Loucy (cell line): ENCODE measurements at regions not wholly inside any gene's neighbourhood (a gene's known extent, or its start where the extent isn't known, plus 50 kb on each side); places are given as distances from the start of the nearest gene placed in this dataset.

Experiments used
- H2AFZ ChIP-seq: fragments of 200-600 bp; sonication (generic); 2 replicates; pipeline ENCODE4 v1.6.0; 2016; ENCODE audit warnings: antibody characterized with exemption, mild to moderate bottlenecking, low read length, moderate library complexity
- H3F3A ChIP-seq: fragments of 200-600 bp; 2 replicates; pipeline ENCODE4 v1.6.0; 2016; ENCODE audit warnings: antibody characterized with exemption, low read depth, mild to moderate bottlenecking
- H3K27me3 ChIP-seq: fragments of 200-600 bp; sonication (generic); 2 replicates; pipeline ENCODE4 v1.6.1; 2014; ENCODE audit warnings: low read length, mild to moderate bottlenecking; ENCODE audit not compliant: insufficient read depth, poor library complexity, severe bottlenecking
- H3K36me3 ChIP-seq: fragments of 200-600 bp; sonication (generic); 2 replicates; pipeline ENCODE4 v1.6.1; 2016; ENCODE audit warnings: low read length; ENCODE audit not compliant: insufficient read depth
- H3K4me1 ChIP-seq: fragments of 200-600 bp; sonication (generic); 2 replicates; pipeline ENCODE4 v1.5.1; 2014; ENCODE audit warnings: low read length, mild to moderate bottlenecking; ENCODE audit not compliant: insufficient read depth, poor library complexity, severe bottlenecking
- H3K4me2 ChIP-seq: fragments of 200-600 bp; sonication (generic); 2 replicates; pipeline ENCODE4 v1.6.0; 2014; ENCODE audit warnings: antibody characterized with exemption, low read length, low read depth, mild to moderate bottlenecking; ENCODE audit not compliant: poor library complexity, severe bottlenecking
- H3K4me3 ChIP-seq: fragments of 200-600 bp; sonication (generic); 2 replicates; pipeline ENCODE4 v1.5.1; 2014; ENCODE audit warnings: low read length, mild to moderate bottlenecking, mixed read lengths; ENCODE audit not compliant: poor library complexity, severe bottlenecking
- H3K79me2 ChIP-seq: fragments of 200-600 bp; sonication (generic); 2 replicates; pipeline ENCODE4 v1.6.1; 2014; ENCODE audit warnings: low read length; ENCODE audit not compliant: insufficient read depth
- H3K9ac ChIP-seq: fragments of 200-600 bp; sonication (generic); 2 replicates; pipeline ENCODE4 v1.6.0; 2014; ENCODE audit warnings: mild to moderate bottlenecking, low read depth, low read length, moderate library complexity; ENCODE audit not compliant: poor library complexity, severe bottlenecking
- H3K9me2 ChIP-seq: fragments of 200-600 bp; sonication (generic); replicated peaks from 2 replicates; pipeline ENCODE4 v1.6.1; 2016; ENCODE audit warnings: low read depth, low read length, mixed read lengths
- H3K9me3 ChIP-seq: fragments of 200-600 bp; sonication (generic); 2 replicates; pipeline ENCODE4 v1.6.1; 2014; ENCODE audit warnings: mild to moderate bottlenecking, antibody characterized with exemption, low read length, low read depth; ENCODE audit not compliant: insufficient read depth
- H4K20me1 ChIP-seq: fragments of 200-600 bp; sonication (generic); 2 replicates; pipeline ENCODE4 v1.6.0; 2014; ENCODE audit warnings: antibody characterized with exemption, low read length, mild to moderate bottlenecking; ENCODE audit not compliant: insufficient read depth, poor library complexity, severe bottlenecking
- EZH2phosphoT487 ChIP-seq: fragments of 200-600 bp; IDR thresholded peaks from 2 replicates; pipeline ENCODE4 v1.6.1; 2018; ENCODE audit warnings: antibody characterized with exemption, mild to moderate bottlenecking, moderate library complexity, borderline replicate concordance
- TF ChIP-seq, protein P1 (sequence below): fragments of 200-600 bp; sonication (generic); conservative IDR thresholded peaks from 2 replicates; pipeline ENCODE4 v1.5.1; 2014; ENCODE audit warnings: mild to moderate bottlenecking, antibody characterized with exemption, low read length

DNA sequence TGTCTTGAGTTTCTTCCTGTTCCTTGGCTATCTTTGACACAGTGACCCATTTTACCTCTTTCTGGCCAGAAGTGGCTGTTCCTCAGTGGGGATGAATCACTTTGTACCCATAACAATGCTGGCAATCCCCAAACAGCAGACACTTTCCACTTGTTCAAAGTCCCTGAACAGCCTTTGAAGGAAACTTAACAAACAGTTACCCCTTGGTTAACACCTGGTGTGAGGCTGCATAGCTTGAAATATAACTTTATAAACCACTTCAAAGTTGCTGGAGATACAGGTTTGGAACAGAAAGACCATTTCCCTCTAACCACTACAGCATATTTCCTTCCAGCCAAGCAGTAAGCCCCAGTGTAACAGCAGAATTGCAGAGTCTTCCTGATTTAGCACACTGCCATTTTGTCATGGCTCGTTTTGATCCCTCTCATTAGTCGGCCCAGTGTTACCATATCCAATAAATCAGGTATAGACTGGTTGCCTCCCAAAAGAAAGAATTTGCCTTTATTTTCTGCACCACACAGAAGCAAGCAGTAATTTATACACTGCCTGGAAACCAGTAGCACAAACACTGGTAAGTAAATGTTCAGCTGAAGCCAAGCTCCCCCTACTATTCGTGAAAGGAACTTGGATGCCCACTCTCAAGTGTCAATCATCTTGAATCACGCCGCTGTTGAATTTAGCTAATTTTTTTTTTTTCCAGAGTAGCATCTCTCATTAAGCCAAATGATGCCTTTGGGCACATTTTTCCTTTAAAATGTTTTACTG, 225.9 kb downstream of the PIK3R1 start:
- Histone ChIP-seq H3K4me3 (peak overlapping the region; percentile 10), H3K27me3 (no peaks in the 10 kb centered on the region), H3K9ac (no peak overlapping the region), H4K20me1 (no peaks in the 10 kb centered on the region), H3K9me2 (no peaks in the 10 kb centered on the region), H3K36me3 (no peaks in the 10 kb centered on the region), H3F3A (no peaks in the 10 kb centered on the region), H3K4me2 (peak overlapping the region; percentile 51), H2AFZ (peak overlapping the region; percentile 80), H3K79me2 (no peaks in the 10 kb centered on the region), H3K9me3 (no peaks in the 10 kb centered on the region), H3K4me1 (peaks cover 33% of the 10 kb centered on the region)
- TF ChIP-seq EZH2phosphoT487 = no peak
- TF ChIP-seq, protein P1, sequence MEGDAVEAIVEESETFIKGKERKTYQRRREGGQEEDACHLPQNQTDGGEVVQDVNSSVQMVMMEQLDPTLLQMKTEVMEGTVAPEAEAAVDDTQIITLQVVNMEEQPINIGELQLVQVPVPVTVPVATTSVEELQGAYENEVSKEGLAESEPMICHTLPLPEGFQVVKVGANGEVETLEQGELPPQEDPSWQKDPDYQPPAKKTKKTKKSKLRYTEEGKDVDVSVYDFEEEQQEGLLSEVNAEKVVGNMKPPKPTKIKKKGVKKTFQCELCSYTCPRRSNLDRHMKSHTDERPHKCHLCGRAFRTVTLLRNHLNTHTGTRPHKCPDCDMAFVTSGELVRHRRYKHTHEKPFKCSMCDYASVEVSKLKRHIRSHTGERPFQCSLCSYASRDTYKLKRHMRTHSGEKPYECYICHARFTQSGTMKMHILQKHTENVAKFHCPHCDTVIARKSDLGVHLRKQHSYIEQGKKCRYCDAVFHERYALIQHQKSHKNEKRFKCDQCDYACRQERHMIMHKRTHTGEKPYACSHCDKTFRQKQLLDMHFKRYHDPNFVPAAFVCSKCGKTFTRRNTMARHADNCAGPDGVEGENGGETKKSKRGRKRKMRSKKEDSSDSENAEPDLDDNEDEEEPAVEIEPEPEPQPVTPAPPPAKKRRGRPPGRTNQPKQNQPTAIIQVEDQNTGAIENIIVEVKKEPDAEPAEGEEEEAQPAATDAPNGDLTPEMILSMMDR = no peak

DNA sequence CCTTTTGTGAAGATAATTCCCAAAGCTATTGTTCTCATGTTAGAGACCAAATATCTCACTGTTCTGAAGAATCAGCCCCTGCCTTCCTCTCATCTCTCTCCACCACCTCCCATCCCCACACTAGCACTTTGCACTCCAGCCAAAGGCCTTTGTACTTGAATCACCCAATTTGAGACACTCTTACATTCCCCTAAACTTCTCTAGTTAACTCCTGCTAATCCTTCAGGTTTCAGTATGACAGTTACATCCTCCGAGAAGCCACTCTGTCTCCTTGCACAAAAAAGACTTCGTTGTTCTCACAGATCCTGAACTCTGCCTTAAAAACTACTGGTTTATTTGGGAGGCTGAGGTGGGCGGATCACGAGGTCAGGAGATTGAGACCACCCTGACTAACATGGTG, 227.5 kb downstream of the PIK3R1 start:
- Histone ChIP-seq H3K9ac (no peak overlapping the region), H3K27me3 (no peaks in the 10 kb centered on the region), H3K36me3 (no peaks in the 10 kb centered on the region), H3K4me2 (no peak overlapping the region), H3K4me1 (peaks cover 33% of the 10 kb centered on the region), H3K4me3 (no peak overlapping the region), H3K9me2 (no peaks in the 10 kb centered on the region), H3K79me2 (no peaks in the 10 kb centered on the region), H3F3A (no peaks in the 10 kb centered on the region), H3K9me3 (no peaks in the 10 kb centered on the region), H2AFZ (no peak overlapping the region), H4K20me1 (no peaks in the 10 kb centered on the region)
- TF ChIP-seq, protein P1 = no peak
- no peak for TF ChIP-seq EZH2phosphoT487

DNA sequence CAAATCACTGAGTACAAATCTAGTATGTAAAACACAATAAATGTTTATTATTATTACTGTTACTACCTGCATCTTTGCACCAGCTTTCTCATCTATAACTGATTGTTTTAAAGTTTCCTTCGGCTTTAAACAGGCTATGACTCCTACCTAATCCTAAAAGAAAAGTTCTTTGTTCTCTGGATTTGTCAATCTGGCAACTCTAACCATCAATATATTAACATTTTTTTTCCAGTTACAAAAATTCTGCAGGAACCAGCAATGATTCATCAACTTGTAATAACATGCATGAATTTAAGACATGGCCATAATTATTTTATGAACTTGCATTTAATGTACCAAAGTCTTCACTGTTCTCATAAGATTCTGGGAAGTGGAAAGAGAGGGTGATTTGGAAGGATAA, 228.5 kb downstream of the PIK3R1 start:
- Histone ChIP-seq H3K36me3 (no peaks in the 10 kb centered on the region), H2AFZ (no peak overlapping the region), H3K4me3 (no peak overlapping the region), H3K9me2 (no peaks in the 10 kb centered on the region), H4K20me1 (no peaks in the 10 kb centered on the region), H3K79me2 (no peaks in the 10 kb centered on the region), H3K4me1 (peaks cover 33% of the 10 kb centered on the region), H3K4me2 (peak overlapping the region; percentile 12), H3K9ac (no peak overlapping the region), H3K27me3 (no peaks in the 10 kb centered on the region), H3K9me3 (no peaks in the 10 kb centered on the region), H3F3A (no peaks in the 10 kb centered on the region)
- TF ChIP-seq EZH2phosphoT487 = no peak
- TF ChIP-seq, protein P1 = no peak
